ENCODE measurements at regions not wholly inside any gene's neighbourhood (a gene's known extent, or its start where the extent isn't known, plus 50 kb on each side); places are given as distances from the start of the nearest gene placed in this dataset.

- no peak overlapping the region for H3K27ac ChIP-seq
- no peak for DNase-seq (ENCODE audit: low spot score)
- no peak overlapping the region for H3K4me3 ChIP-seq
- TF ChIP-seq, protein P1, sequence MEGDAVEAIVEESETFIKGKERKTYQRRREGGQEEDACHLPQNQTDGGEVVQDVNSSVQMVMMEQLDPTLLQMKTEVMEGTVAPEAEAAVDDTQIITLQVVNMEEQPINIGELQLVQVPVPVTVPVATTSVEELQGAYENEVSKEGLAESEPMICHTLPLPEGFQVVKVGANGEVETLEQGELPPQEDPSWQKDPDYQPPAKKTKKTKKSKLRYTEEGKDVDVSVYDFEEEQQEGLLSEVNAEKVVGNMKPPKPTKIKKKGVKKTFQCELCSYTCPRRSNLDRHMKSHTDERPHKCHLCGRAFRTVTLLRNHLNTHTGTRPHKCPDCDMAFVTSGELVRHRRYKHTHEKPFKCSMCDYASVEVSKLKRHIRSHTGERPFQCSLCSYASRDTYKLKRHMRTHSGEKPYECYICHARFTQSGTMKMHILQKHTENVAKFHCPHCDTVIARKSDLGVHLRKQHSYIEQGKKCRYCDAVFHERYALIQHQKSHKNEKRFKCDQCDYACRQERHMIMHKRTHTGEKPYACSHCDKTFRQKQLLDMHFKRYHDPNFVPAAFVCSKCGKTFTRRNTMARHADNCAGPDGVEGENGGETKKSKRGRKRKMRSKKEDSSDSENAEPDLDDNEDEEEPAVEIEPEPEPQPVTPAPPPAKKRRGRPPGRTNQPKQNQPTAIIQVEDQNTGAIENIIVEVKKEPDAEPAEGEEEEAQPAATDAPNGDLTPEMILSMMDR (IDR thresholded peaks at IDR 0.05) = no peak
Observed at GRCh38 chr13:72205773-72206172, 338.8 kb upstream of the DACH1 start.

GRCh38 chr13:72204291-72204690, 337.3 kb upstream of the DACH1 start:
- Histone ChIP-seq H3K27ac (no peak overlapping the region), H3K4me3 (no peak overlapping the region)
- TF ChIP-seq, protein P1 (IDR thresholded peaks at IDR 0.05) = no peak
- DNase-seq (ENCODE audit: low spot score) = no peak

DNA sequence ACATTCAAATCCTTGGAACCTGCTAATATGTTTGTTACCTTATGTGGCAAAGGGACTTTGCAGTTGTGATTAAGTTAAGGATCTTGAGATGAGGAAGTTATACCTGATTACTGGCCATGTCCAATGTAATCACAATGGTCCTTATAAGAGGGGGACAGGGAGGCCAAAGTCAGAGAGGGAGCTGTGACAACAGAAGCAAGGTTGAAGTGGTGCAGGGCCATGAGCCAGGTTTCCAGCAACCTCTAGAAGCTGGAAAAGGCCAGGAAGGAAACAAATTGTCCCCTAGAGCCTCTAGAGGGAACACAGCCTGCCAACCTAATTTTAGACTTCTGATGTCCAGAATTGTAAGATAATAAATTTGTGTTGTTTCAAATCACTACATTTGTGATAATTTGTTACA, 334.7 kb upstream of the DACH1 start:
- Histone ChIP-seq H3K27ac (no peak overlapping the region), H3K4me3 (no peak overlapping the region)
- no peak for DNase-seq (ENCODE audit: low spot score)
- TF ChIP-seq, protein P1 (IDR thresholded peaks at IDR 0.05) = no peak

GRCh38 chr13:72199640-72200039, 332.6 kb upstream of the DACH1 start:
- TF ChIP-seq, protein P1 (IDR thresholded peaks at IDR 0.05) = no peak
- DNase-seq (ENCODE audit: low spot score) = no peak
- Histone ChIP-seq H3K4me3 (no peak overlapping the region), H3K27ac (no peak overlapping the region)

GRCh38 chr13:72198967-72199560, 332.1 kb upstream of the DACH1 start:
- TF ChIP-seq, protein P1 (IDR thresholded peaks at IDR 0.05) = no peak
- Histone ChIP-seq H3K27ac (no peak overlapping the region), H3K4me3 (no peak overlapping the region)
- no peak for DNase-seq (ENCODE audit: low spot score)

- H3K27ac ChIP-seq = no peak overlapping the region
- no peak overlapping the region for H3K4me3 ChIP-seq
- DNase-seq (ENCODE audit: low spot score) = no peak
- TF ChIP-seq, protein P1 (IDR thresholded peaks at IDR 0.05) = no peak
Observed at GRCh38 chr13:72198042-72198441, 331.0 kb upstream of the DACH1 start.

DNA sequence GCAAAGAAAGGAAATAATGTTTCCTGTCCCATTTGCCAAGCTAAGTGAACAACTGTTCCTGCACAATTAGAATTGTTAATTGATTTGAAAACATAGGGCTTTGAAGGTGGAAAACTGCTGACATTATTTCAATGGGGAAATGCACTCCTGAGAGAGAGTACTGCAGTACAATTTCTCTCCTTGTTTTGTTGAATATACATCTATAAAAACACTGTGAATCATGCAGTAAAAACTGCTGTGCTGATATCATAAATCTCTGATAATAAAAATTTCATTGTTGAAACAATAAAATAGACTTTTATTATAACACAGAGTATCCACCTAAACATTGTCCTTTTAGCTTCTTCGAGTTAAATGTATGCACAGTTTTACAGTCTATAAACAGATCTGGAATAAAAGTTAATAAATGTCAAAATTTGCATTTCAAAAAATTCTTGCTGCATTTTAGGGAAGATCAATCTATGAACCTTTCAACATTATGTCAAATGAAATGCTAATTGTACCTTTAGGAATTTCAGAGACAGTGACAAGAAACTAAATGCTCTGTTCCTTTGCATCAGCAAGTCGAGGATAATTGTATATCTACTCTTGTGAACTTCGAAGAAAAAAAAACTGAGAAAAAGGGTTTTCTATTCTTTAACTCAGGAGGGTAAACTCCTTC, 328.2 kb upstream of the DACH1 start:
- no peak overlapping the region for H3K4me3 ChIP-seq
- DNase-seq (ENCODE audit: low spot score) = no peak
- TF ChIP-seq, protein P1 (IDR thresholded peaks at IDR 0.05) = no peak
- no peak overlapping the region for H3K27ac ChIP-seq

All from coronary artery (tissue), 2 donors.